ENCODE measurements at regions not wholly inside any gene's neighbourhood (a gene's known extent, or its start where the extent isn't known, plus 50 kb on each side); places are given as distances from the start of the nearest gene placed in this dataset.
"Not testable (repeated sequence)": the region's sequence is repeated elsewhere in the genome, so short reads cannot be mapped to it uniquely, and the experiment has no call there.

DNA sequence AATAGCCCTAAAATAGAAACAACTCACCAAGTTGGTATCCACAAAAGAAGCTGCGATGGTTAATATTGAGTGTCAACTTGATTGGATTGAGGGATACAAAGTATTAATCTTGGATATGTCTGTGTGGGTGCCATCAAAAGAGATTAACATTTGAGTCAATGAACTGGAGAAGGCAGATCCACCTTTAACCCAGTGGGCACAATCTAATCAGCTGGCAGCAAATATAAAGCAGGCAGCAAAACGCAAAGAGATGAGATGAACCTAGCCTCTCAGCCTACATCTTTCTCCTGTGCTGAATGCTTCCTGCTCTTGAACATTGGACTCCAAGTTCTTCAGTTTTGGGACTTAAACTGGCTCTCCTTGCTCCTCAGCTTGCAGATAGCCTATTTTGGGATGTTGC lies 277.6 kb upstream of the RAI14 start:
- not testable (repeated sequence) for H3K4me1 Mint-ChIP-seq; H3K9me3 Mint-ChIP-seq; H3K4me1 ChIP-seq (ENCODE audit: control insufficient read depth, insufficient read depth, low read length); H3K27me3 Mint-ChIP-seq (ENCODE audit: insufficient read depth); H3K9me3 ChIP-seq (ENCODE audit: control insufficient read depth, low read length); H3K36me3 Mint-ChIP-seq (ENCODE audit: low read depth); H3K27ac Mint-ChIP-seq; H3K4me3 ChIP-seq (ENCODE audit: low read length); H3K27me3 ChIP-seq (ENCODE audit: control insufficient read depth, insufficient read depth, low read length, poor library complexity, severe bottlenecking); DNase-seq; H3K27ac ChIP-seq (ENCODE audit: low read depth, low read length); H3K36me3 ChIP-seq (ENCODE audit: control insufficient read depth, insufficient read depth, low read length); H3K4me3 Mint-ChIP-seq; H3K9ac ChIP-seq (ENCODE audit: extremely low read depth, low read length, poor library complexity, severe bottlenecking)
- 98 to 100% methylated on average over 1 to 2 of the region's 2 CpGs for WGBS, 2 experiments (ENCODE audit: insufficient coverage in 1 of 2, insufficient read length in 1 of 2)

DNA sequence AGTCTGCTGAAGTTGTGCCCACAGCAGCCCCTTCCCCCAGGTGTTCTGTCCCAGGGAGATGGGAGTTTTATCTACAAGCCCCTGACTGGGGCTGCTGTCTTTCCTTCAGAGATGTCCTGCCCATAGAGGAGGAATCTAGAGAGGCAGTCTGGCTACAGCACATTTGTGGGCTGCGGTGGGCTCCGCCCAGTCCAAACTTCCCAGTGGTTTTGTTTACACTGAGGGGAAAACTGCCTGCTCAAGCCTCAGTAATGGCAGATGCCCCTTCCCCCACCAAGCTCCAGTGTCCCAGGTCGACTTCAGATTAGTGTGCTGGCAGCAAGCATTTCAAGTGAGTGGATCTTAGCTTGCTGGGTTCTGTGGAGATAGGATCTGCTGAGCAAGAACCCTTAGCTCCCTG lies 267.4 kb upstream of the RAI14 start:
- H3K9me3 ChIP-seq (ENCODE audit: control insufficient read depth, low read length); H3K9me3 Mint-ChIP-seq; H3K36me3 Mint-ChIP-seq (ENCODE audit: low read depth); H3K27me3 Mint-ChIP-seq (ENCODE audit: insufficient read depth); H3K36me3 ChIP-seq (ENCODE audit: control insufficient read depth, insufficient read depth, low read length); H3K4me3 ChIP-seq (ENCODE audit: low read length); H3K4me1 Mint-ChIP-seq; DNase-seq; H3K9ac ChIP-seq (ENCODE audit: extremely low read depth, low read length, poor library complexity, severe bottlenecking); H3K4me1 ChIP-seq (ENCODE audit: control insufficient read depth, insufficient read depth, low read length); H3K27ac ChIP-seq (ENCODE audit: low read depth, low read length); H3K27ac Mint-ChIP-seq; H3K4me3 Mint-ChIP-seq; H3K27me3 ChIP-seq (ENCODE audit: control insufficient read depth, insufficient read depth, low read length, poor library complexity, severe bottlenecking): not testable (repeated sequence)
- WGBS, 2 experiments (ENCODE audit: insufficient coverage in 1 of 2, insufficient read length in 1 of 2), result 73% methylated on average over 2 of the region's 3 CpGs; no CpG with 5 or more reads in 1 of the 2 experiments

DNA sequence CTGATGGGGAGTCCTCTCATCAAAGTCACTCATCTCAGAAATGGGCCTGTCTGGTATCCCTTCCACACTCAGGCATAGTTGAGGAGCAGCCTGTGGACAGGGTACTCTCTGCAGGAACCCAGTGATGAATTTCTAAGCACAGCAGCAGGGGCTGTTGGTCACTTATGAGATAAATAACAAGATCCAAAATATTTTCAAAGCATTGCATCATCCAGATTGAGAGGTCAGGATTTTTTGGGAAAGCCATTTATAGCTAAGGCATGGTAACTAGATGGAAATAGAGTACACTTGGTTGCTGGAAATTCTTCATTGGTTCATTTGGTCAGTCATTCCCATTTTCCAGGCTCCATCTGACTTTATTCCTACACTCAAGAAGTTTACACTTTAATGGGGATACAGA lies 246.8 kb upstream of the RAI14 start:
- H3K9me3 Mint-ChIP-seq, result peaks cover 39% of the 10 kb centered on the region
- peaks cover 5% of the 10 kb centered on the region for H3K36me3 Mint-ChIP-seq (ENCODE audit: low read depth)
- Histone ChIP-seq H3K9me3 (ENCODE audit: control insufficient read depth, low read length) (peaks cover 55% of the 10 kb centered on the region), H3K4me3 (ENCODE audit: low read length) (peak overlapping the region; percentile 28), H3K4me1 (ENCODE audit: control insufficient read depth, insufficient read depth, low read length) (peaks cover 3% of the 10 kb centered on the region), H3K27me3 (ENCODE audit: control insufficient read depth, insufficient read depth, low read length, poor library complexity, severe bottlenecking) (no peaks in the 10 kb centered on the region), H3K36me3 (ENCODE audit: control insufficient read depth, insufficient read depth, low read length) (no peaks in the 10 kb centered on the region), H3K27ac (ENCODE audit: low read depth, low read length) (no peak overlapping the region), H3K9ac (ENCODE audit: extremely low read depth, low read length, poor library complexity, severe bottlenecking) (no peak overlapping the region)
- no peak for DNase-seq
- no peak overlapping the region for H3K4me3 Mint-ChIP-seq
- TF ChIP-seq, protein P1, sequence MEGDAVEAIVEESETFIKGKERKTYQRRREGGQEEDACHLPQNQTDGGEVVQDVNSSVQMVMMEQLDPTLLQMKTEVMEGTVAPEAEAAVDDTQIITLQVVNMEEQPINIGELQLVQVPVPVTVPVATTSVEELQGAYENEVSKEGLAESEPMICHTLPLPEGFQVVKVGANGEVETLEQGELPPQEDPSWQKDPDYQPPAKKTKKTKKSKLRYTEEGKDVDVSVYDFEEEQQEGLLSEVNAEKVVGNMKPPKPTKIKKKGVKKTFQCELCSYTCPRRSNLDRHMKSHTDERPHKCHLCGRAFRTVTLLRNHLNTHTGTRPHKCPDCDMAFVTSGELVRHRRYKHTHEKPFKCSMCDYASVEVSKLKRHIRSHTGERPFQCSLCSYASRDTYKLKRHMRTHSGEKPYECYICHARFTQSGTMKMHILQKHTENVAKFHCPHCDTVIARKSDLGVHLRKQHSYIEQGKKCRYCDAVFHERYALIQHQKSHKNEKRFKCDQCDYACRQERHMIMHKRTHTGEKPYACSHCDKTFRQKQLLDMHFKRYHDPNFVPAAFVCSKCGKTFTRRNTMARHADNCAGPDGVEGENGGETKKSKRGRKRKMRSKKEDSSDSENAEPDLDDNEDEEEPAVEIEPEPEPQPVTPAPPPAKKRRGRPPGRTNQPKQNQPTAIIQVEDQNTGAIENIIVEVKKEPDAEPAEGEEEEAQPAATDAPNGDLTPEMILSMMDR (conservative IDR thresholded peaks at IDR 0.05), result no peak
- peaks cover 21% of the 10 kb centered on the region for H3K4me1 Mint-ChIP-seq
- H3K27me3 Mint-ChIP-seq (ENCODE audit: insufficient read depth), result no peaks in the 10 kb centered on the region
- H3K27ac Mint-ChIP-seq, result no peak overlapping the region

DNA sequence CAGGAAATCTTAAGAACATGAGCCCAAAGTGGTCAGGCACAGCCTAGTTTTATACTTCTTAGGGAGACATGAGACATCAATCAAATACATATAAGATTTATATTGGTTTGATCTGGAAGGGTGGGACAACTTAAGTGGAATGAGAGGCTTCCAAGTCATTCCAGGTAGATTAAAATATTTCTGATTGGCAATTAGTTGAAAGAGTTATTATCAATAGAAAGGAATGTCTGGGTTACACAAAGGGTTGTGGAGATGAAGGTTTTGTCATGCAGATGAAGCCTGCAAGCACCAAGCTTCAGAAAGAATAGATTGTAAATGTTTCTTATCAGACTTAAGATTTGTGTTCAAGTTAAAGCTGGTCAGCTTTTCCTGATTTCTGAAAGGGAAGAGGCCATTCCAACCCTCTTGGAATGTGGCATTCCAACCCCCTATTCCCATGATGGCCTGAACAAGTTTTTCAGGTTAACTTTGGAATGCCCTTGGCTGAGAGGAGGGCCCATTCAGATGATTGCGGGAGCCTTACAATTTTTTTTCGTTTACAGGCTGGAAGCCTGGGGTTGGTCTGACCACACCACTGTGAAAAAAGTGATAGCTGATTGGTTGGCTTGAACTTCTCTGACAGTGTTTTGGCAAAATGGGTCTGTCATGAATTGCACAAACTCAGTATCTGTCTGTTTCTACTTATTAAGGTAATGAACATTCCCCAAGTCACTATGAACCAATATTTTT lies 245.6 kb upstream of the RAI14 start:
- Histone ChIP-seq H3K36me3 (ENCODE audit: control insufficient read depth, insufficient read depth, low read length) (no peaks in the 10 kb centered on the region), H3K4me3 (ENCODE audit: low read length) (peak overlapping the region; percentile 32), H3K27ac (ENCODE audit: low read depth, low read length) (peak overlapping the region; percentile 81), H3K9me3 (ENCODE audit: control insufficient read depth, low read length) (peaks cover 65% of the 10 kb centered on the region), H3K27me3 (ENCODE audit: control insufficient read depth, insufficient read depth, low read length, poor library complexity, severe bottlenecking) (no peaks in the 10 kb centered on the region), H3K9ac (ENCODE audit: extremely low read depth, low read length, poor library complexity, severe bottlenecking) (no peak overlapping the region), H3K4me1 (ENCODE audit: control insufficient read depth, insufficient read depth, low read length) (peaks cover 3% of the 10 kb centered on the region)
- Mint-ChIP-seq H3K36me3 (ENCODE audit: low read depth) (peaks cover 10% of the 10 kb centered on the region), H3K27ac (peak overlapping the region; percentile 92), H3K9me3 (peaks cover 46% of the 10 kb centered on the region), H3K4me1 (peaks cover 21% of the 10 kb centered on the region), H3K4me3 (no peak overlapping the region), H3K27me3 (ENCODE audit: insufficient read depth) (no peaks in the 10 kb centered on the region)
- TF ChIP-seq, protein P1 (conservative IDR thresholded peaks at IDR 0.05), result no peak
- WGBS, 2 experiments (ENCODE audit: insufficient coverage in 1 of 2, insufficient read length in 1 of 2), result 68% methylated on average over 2 of the region's 2 CpGs; no CpG with 5 or more reads in 1 of the 2 experiments
- peak; percentile 65 for DNase-seq

Data from endodermal cell (in vitro differentiated cells).